GM12878 (cell line): ENCODE measurements at regions not wholly inside any gene's neighbourhood (a gene's known extent, or its start where the extent isn't known, plus 50 kb on each side); places are given as distances from the start of the nearest gene placed in this dataset.

Experiments used
- ATAC-seq: fragments of 200-7000 bp; cut with Tn5 transposase; 3 replicates; pipeline ENCODE4 v1.9.1; 2020; ENCODE audit warnings: mild to moderate bottlenecking, moderate library complexity
- BruUV-seq: library from RNA; stranded (reverse); fragments of 400-500 nt; replicated peaks from 2 replicates; lab custom pipeline; 2021; lab: Mats Ljungman, UMichigan
- CTCF ChIA-PET: fragments of 300-600 bp; sonication (Branson Sonifier 250); formaldehyde crosslinking; extraction: SDS; loops from one replicate; lab custom pipeline; 2021; ENCODE audit warnings: inconsistent platforms; lab: Yijun Ruan, JAX
- POLR2A ChIA-PET: fragments of 350-600 bp; formaldehyde crosslinking; extraction: SDS; loops from one replicate; lab custom pipeline; 2021; ENCODE audit warnings: inconsistent platforms; lab: Charles Lee
- RAD21 ChIA-PET: fragments of 300-600 bp; sonication (Branson Sonifier 250); formaldehyde crosslinking; loops from one replicate; lab custom pipeline; 2023; ENCODE audit warnings: antibody characterized with exemption; ENCODE audit not compliant: unreplicated experiment; lab: Charles Lee
- SMC1A ChIA-PET: fragments of 300-600 bp; sonication (Branson Sonifier 250); formaldehyde crosslinking; loops from one replicate; lab custom pipeline; 2023; ENCODE audit not compliant: unreplicated experiment, uncharacterized antibody; lab: Charles Lee
- DNase-seq: peaks from one replicate; pipeline ENCODE4 v3.0.0-alpha.2; 2011; ENCODE audit warnings: low read depth, low spot score
- FAIRE-seq: peaks from 3 replicates; lab custom pipeline; 2011; peaks lifted over from hg19 to GRCh38; lab: Jason Lieb, UNC
- H2AFZ ChIP-seq: 2 replicates; pipeline ENCODE4 v1.6.0; 2011; ENCODE audit warnings: low read depth, low read length, control low read depth; ENCODE audit not compliant: control insufficient read depth
- H3K27ac ChIP-seq: 2 replicates; pipeline ENCODE4 v1.5.1; 2011; ENCODE audit warnings: control low read depth; ENCODE audit not compliant: control insufficient read depth, insufficient read depth
- H3K27me3 ChIP-seq, 2 experiments: replicated peaks in 1 of 2; 2 replicates each; pipeline versions ENCODE4 v1.6.0 to v1.6.1; 2011; ENCODE audit warnings: low read length in 1 of 2; ENCODE audit not compliant: control insufficient read depth in 2 of 2, insufficient read depth in 2 of 2
- H3K36me3 ChIP-seq, 2 experiments: 2 replicates each; pipeline ENCODE4 v1.5.1; 2011; ENCODE audit warnings: low read length in 1 of 2; ENCODE audit not compliant: control insufficient read depth in 2 of 2, insufficient read depth in 2 of 2
- H3K4me1 ChIP-seq: 2 replicates; pipeline ENCODE4 v1.6.1; 2011; ENCODE audit warnings: mild to moderate bottlenecking, low read length, moderate library complexity, mixed read lengths; ENCODE audit not compliant: control insufficient read depth, insufficient read depth
- H3K4me2 ChIP-seq: 2 replicates; pipeline ENCODE4 v1.6.0; 2011; ENCODE audit warnings: control low read depth; ENCODE audit not compliant: control insufficient read depth, insufficient read depth
- H3K4me3 ChIP-seq: fragments of 200-600 bp; sonication (generic); 2 replicates; pipeline ENCODE4 v1.5.1; 2016
- H3K79me2 ChIP-seq: 2 replicates; pipeline ENCODE4 v1.6.0; 2011; ENCODE audit warnings: low read length; ENCODE audit not compliant: control insufficient read depth, insufficient read depth
- H3K9ac ChIP-seq: 2 replicates; pipeline ENCODE4 v1.8.0; 2011; ENCODE audit warnings: low read length, control low read depth, mixed read lengths; ENCODE audit not compliant: control insufficient read depth, insufficient read depth
- H3K9me3 ChIP-seq: replicated peaks from 3 replicates; pipeline ENCODE4 v1.5.1; 2011; ENCODE audit warnings: mild to moderate bottlenecking, low read length; ENCODE audit not compliant: control insufficient read depth, insufficient read depth
- H4K20me1 ChIP-seq: 2 replicates; pipeline ENCODE4 v1.6.0; 2011; ENCODE audit not compliant: control insufficient read depth, insufficient read depth
- ATF7 ChIP-seq: fragments of 450-650 bp; IDR thresholded peaks from 2 replicates; pipeline ENCODE4 v1.6.1; 2016; ENCODE audit warnings: low read depth, mild to moderate bottlenecking
- BCL11A ChIP-seq: IDR thresholded peaks from 2 replicates; pipeline ENCODE4 v1.6.1; 2011; ENCODE audit warnings: low read depth, low read length
- DPF2 ChIP-seq: fragments of 450-650 bp; IDR thresholded peaks from 2 replicates; pipeline ENCODE4 v1.6.1; 2017; ENCODE audit warnings: mild to moderate bottlenecking
- IKZF1 ChIP-seq: fragments of 450-650 bp; conservative IDR thresholded peaks from 2 replicates; pipeline ENCODE4 v1.6.1; 2017; ENCODE audit warnings: antibody characterized with exemption, mild to moderate bottlenecking
- STAT3 ChIP-seq: IDR thresholded peaks from 2 replicates; pipeline ENCODE4 v1.6.1; 2011; ENCODE audit warnings: low read depth, low read length, improper control_type of control experiment
- WGBS: methylation state at CpG from one replicate; pipeline ENCODE4 v1.1.6; 2016; ENCODE audit warnings: low lambda C conversion rate; ENCODE audit not compliant: insufficient replicate concordance, insufficient coverage; ENCODE audit errors: missing lambda C conversion rate; 5-methylcytosine and 5-hydroxymethylcytosine counted together
- in situ Hi-C: fragments of 300-500 bp; cut with MboI; formaldehyde crosslinking; loops from 9 replicates; pipeline ENCODE4 v1.14.3; 2018; ENCODE audit warnings: mixed read lengths
- intact Hi-C: fragments of 100-400 bp; cut with micrococcal nuclease; formaldehyde crosslinking; loops from one replicate; pipeline ENCODE4 v1.14.2; 2022; ENCODE audit not compliant: unreplicated experiment
- TF ChIP-seq, protein P1 (sequence below): fragments of 450-650 bp; formaldehyde crosslinking; IDR thresholded peaks from 2 replicates; pipeline ENCODE4 v1.5.0; 2022; ENCODE audit warnings: mild to moderate bottlenecking, missing genetic modification characterization

DNA sequence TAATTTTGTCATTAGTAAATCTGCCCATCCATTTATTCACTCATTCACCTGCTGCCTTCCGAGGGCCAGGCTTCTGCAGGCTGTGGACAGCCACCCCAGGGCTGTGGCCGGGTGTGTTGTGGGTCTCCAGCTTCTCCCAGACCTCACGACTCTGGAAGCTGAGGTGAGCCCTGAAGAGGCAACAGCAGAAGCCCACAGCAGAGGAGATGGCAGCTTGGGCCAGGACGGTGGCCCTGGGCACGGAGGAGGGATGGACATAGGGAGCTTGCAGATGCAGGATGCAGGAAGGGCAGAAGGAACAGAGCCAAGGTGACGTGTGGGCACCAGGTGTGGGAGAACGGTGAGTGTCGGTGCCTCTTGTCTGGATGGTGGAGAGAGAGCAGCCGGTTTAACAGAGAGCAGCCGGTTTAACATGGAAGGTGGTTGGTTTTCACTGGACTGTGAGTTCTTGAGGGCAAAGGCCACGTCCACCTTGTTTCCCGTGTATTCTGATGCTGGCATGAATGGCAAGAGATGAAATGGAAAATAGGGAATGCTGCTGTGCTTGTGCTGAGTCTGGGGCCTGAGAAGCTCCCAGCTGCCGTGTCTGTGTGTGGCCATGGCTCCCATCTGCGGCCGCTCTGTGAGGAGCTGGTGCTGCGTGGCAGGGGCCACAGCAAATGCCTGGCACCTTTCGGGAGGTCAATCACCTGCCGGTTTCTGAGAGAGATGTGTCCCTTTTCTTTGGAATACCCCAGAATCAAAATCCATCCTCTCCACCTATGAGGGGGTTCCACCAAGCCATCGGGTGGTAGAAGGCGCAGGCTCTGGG lies 669.9 kb downstream of the BRD1 start:
- no TSS peak for BruUV-seq
- ATAC-seq (no peak), FAIRE-seq (no peak), DNase-seq (no peak)
- ChIA-PET POLR2A (no interaction called here), RAD21 (no interaction called here), SMC1A (no interaction called here), CTCF (no interaction called here)
- H3K4me1 ChIP-seq: no peaks in the 10 kb centered on the region
- no peak for TF ChIP-seq STAT3
- no peak for TF ChIP-seq DPF2
- no peak for TF ChIP-seq BCL11A
- TF ChIP-seq ATF7: no peak
- TF ChIP-seq IKZF1: no peak
- TF ChIP-seq, protein P1, sequence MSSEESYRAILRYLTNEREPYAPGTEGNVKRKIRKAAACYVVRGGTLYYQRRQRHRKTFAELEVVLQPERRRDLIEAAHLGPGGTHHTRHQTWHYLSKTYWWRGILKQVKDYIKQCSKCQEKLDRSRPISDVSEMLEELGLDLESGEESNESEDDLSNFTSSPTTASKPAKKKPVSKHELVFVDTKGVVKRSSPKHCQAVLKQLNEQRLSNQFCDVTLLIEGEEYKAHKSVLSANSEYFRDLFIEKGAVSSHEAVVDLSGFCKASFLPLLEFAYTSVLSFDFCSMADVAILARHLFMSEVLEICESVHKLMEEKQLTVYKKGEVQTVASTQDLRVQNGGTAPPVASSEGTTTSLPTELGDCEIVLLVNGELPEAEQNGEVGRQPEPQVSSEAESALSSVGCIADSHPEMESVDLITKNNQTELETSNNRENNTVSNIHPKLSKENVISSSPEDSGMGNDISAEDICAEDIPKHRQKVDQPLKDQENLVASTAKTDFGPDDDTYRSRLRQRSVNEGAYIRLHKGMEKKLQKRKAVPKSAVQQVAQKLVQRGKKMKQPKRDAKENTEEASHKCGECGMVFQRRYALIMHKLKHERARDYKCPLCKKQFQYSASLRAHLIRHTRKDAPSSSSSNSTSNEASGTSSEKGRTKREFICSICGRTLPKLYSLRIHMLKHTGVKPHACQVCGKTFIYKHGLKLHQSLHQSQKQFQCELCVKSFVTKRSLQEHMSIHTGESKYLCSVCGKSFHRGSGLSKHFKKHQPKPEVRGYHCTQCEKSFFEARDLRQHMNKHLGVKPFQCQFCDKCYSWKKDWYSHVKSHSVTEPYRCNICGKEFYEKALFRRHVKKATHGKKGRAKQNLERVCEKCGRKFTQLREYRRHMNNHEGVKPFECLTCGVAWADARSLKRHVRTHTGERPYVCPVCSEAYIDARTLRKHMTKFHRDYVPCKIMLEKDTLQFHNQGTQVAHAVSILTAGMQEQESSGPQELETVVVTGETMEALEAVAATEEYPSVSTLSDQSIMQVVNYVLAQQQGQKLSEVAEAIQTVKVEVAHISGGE: no peak
- intact Hi-C loops: no loop called here
- no peaks in the 10 kb centered on the region for H3K27me3 ChIP-seq
- H3K9me3 ChIP-seq: no peaks in the 10 kb centered on the region; the same call in 2 of the 3 replicates
- no peaks in the 10 kb centered on the region for H3K79me2 ChIP-seq
- no peak overlapping the region for H3K4me3 ChIP-seq
- H2AFZ ChIP-seq: no peak overlapping the region
- in situ Hi-C loops: loop anchor here (25.0 kb wide), 1 partner anchor 95 kb away; no protein-coding TSS in a partner anchor
- H3K36me3 ChIP-seq: no peaks in the 10 kb centered on the region
- H3K27ac ChIP-seq: no peak overlapping the region
- H3K9ac ChIP-seq: no peak overlapping the region
- H3K4me2 ChIP-seq: no peak overlapping the region
- WGBS: 23% methylated on average over 20 of the region's 20 CpGs
- H4K20me1 ChIP-seq: no peaks in the 10 kb centered on the region
